CD14-positive monocyte (primary cell): ENCODE measurements at regions not wholly inside any gene's neighbourhood (a gene's known extent, or its start where the extent isn't known, plus 50 kb on each side); places are given as distances from the start of the nearest gene placed in this dataset.

Experiments
- DNase-seq, 3 donors: peaks; one replicate each; pipeline ENCODE4 v3.0.0-alpha.2; 2011 to 2022
- H2AFZ ChIP-seq: 2 replicates; pipeline ENCODE4 v1.6.0; 2012; ENCODE audit warnings: mild to moderate bottlenecking, low read depth, low read length, inconsistent platforms; ENCODE audit not compliant: insufficient read depth, poor library complexity, severe bottlenecking
- H3K27ac ChIP-seq, 2 donors: 1 replicate in 1 of 2; 2 replicates in 1 of 2; pipeline ENCODE4 v1.5.1; 2012 to 2013; ENCODE audit warnings: low read length in 2 of 2, control low read depth in 1 of 2, inconsistent platforms in 1 of 2, low read depth in 1 of 2, mild to moderate bottlenecking in 1 of 2
- H3K27me3 ChIP-seq, 2 donors: one replicate each; pipeline versions ENCODE4 v1.6.0 to v1.6.1; 2011 to 2013; ENCODE audit warnings: low read length in 2 of 2; ENCODE audit not compliant: control insufficient read depth in 2 of 2, insufficient read depth in 2 of 2
- H3K36me3 ChIP-seq, 2 donors: replicated peaks in 1 of 2; 1 replicate in 1 of 2; 2 replicates in 1 of 2; pipeline versions ENCODE4 v1.5.1 to v1.6.1; 2012 to 2013; ENCODE audit warnings: low read length in 2 of 2, control low read depth in 1 of 2, inconsistent platforms in 1 of 2, mild to moderate bottlenecking in 1 of 2; ENCODE audit not compliant: insufficient read depth in 2 of 2, control insufficient read depth in 1 of 2
- H3K4me1 ChIP-seq, 2 donors: 1 replicate in 1 of 2; 2 replicates in 1 of 2; pipeline versions ENCODE4 v1.5.1 to v1.6.1; 2012 to 2013; ENCODE audit warnings: low read length in 2 of 2, control low read depth in 1 of 2, inconsistent platforms in 1 of 2, mild to moderate bottlenecking in 1 of 2, moderate library complexity in 1 of 2; ENCODE audit not compliant: insufficient read depth in 2 of 2, control insufficient read depth in 1 of 2
- H3K4me2 ChIP-seq: replicated peaks from 2 replicates; pipeline ENCODE3; 2012; ENCODE audit warnings: low read length, moderate library complexity, mild to moderate bottlenecking; ENCODE audit not compliant: poor library complexity, severe bottlenecking; ENCODE audit errors: extremely low read depth
- H3K4me3 ChIP-seq, 3 experiments: fragments of 200-600 bp in 1 of 3; sonication (generic) in 1 of 3; replicated peaks in 1 of 3; 1 replicate in 2 of 3; 2 replicates in 1 of 3; pipeline ENCODE4 v1.5.1; 2011 to 2013; ENCODE audit warnings: low read length in 3 of 3, mild to moderate bottlenecking in 3 of 3, control low read depth in 2 of 3, low read depth in 2 of 3, inconsistent platforms in 1 of 3, moderate library complexity in 1 of 3
- H3K79me2 ChIP-seq: 2 replicates; pipeline ENCODE4 v1.6.0; 2012; ENCODE audit warnings: mild to moderate bottlenecking, control low read depth, inconsistent platforms, low read length, moderate library complexity; ENCODE audit not compliant: insufficient read depth
- H3K9ac ChIP-seq: 2 replicates; pipeline ENCODE4 v1.6.0; 2017; ENCODE audit warnings: low read length, mild to moderate bottlenecking; ENCODE audit not compliant: insufficient read depth, poor library complexity, severe bottlenecking
- H3K9me3 ChIP-seq, 2 donors: replicated peaks in 1 of 2; 1 replicate in 1 of 2; 2 replicates in 1 of 2; pipeline versions ENCODE4 v1.5.1 to v1.6.1; 2012 to 2013; ENCODE audit warnings: low read length in 2 of 2, control low read depth in 1 of 2; ENCODE audit not compliant: control insufficient read depth in 1 of 2, insufficient read depth in 1 of 2
- H4K20me1 ChIP-seq: 2 replicates; pipeline ENCODE4 v1.6.0; 2012; ENCODE audit warnings: mild to moderate bottlenecking, low read length, control low read depth, moderate library complexity; ENCODE audit not compliant: insufficient read depth
- H3K27ac Mint-ChIP-seq, 7 donors: one replicate each; pipeline ENCODE4 v1.8.0; 2020; ENCODE audit warnings: mild to moderate bottlenecking in 7 of 7, mixed read lengths in 7 of 7, moderate library complexity in 6 of 7, inconsistent platforms in 2 of 7
- H3K27me3 Mint-ChIP-seq, 3 donors: one replicate each; pipeline ENCODE4 v1.8.0; 2021 to 2022; ENCODE audit warnings: low read depth in 3 of 3, mild to moderate bottlenecking in 3 of 3, mixed read lengths in 3 of 3, moderate library complexity in 3 of 3, inconsistent platforms in 1 of 3
- H3K36me3 Mint-ChIP-seq, 2 donors: one replicate each; pipeline ENCODE4 v1.8.0; 2020; ENCODE audit warnings: mixed read lengths in 2 of 2, inconsistent platforms in 1 of 2, mild to moderate bottlenecking in 1 of 2
- H3K4me1 Mint-ChIP-seq: one replicate; pipeline ENCODE4 v1.8.0; 2020; ENCODE audit warnings: mild to moderate bottlenecking, mixed read lengths
- H3K4me3 Mint-ChIP-seq, 2 donors: one replicate each; pipeline ENCODE4 v1.8.0; 2020; ENCODE audit warnings: mild to moderate bottlenecking in 2 of 2, mixed read lengths in 2 of 2, moderate library complexity in 1 of 2
- H3K9me3 Mint-ChIP-seq, 7 donors: one replicate each; pipeline ENCODE4 v1.8.0; 2020 to 2022; ENCODE audit warnings: mixed read lengths in 7 of 7, mild to moderate bottlenecking in 6 of 7, moderate library complexity in 6 of 7, inconsistent platforms in 2 of 7
- CTCF ChIP-seq: fragments of 200-600 bp; IDR thresholded peaks from one replicate; pipeline ENCODE4 v1.8.0; 2022; ENCODE audit warnings: antibody characterized with exemption, mild to moderate bottlenecking
- WGBS: methylation state at CpG from one replicate; pipeline ENCODE4 v1.1.5; 2013; ENCODE audit warnings: missing lambda C conversion rate; ENCODE audit not compliant: insufficient coverage; 5-methylcytosine and 5-hydroxymethylcytosine counted together
- intact Hi-C, 2 donors: fragments of 100-400 bp; cut with micrococcal nuclease; formaldehyde crosslinking; loops; one replicate each; pipeline versions ENCODE4 v1.15.0 to v1.15.1; 2023

GRCh38 chr12:42010715-42011114 lies 134.0 kb downstream of the GXYLT1 start:
- Histone ChIP-seq H2AFZ (no peak overlapping the region), H3K4me1 (no peaks in the 10 kb centered on the region), H3K4me2 (no peak overlapping the region), H3K79me2 (no peaks in the 10 kb centered on the region), H3K36me3 (no peaks in the 10 kb centered on the region), H3K9me3 (no peaks in the 10 kb centered on the region), H3K4me3 (no peak overlapping the region), H3K9ac (no peak overlapping the region), H4K20me1 (no peaks in the 10 kb centered on the region), H3K27ac (no peak overlapping the region), H3K27me3 (no peaks in the 10 kb centered on the region)
- Mint-ChIP-seq H3K27ac (no peak overlapping the region), H3K9me3 (peaks cover 0 to 4% (median 0%) of the 10 kb centered on the region in 7 donors), H3K4me1 (no peaks in the 10 kb centered on the region), H3K4me3 (no peak overlapping the region), H3K27me3 (no peaks in the 10 kb centered on the region), H3K36me3 (no peaks in the 10 kb centered on the region)
- no CpG with 5 or more reads among the region's 3 CpGs for WGBS
- no peak for DNase-seq
- intact Hi-C loops, result no loop called here
- TF ChIP-seq CTCF, result no peak

- Mint-ChIP-seq H3K27me3 (no peaks in the 10 kb centered on the region), H3K9me3 (peaks cover 0 to 4% (median 0%) of the 10 kb centered on the region in 7 donors), H3K36me3 (no peaks in the 10 kb centered on the region), H3K4me3 (no peak overlapping the region), H3K27ac (no peak overlapping the region), H3K4me1 (no peaks in the 10 kb centered on the region)
- Histone ChIP-seq H3K36me3 (no peaks in the 10 kb centered on the region), H3K27me3 (no peaks in the 10 kb centered on the region), H3K79me2 (no peaks in the 10 kb centered on the region), H3K4me3 (no peak overlapping the region), H3K9me3 (no peaks in the 10 kb centered on the region), H3K27ac (no peak overlapping the region), H2AFZ (no peak overlapping the region), H3K9ac (no peak overlapping the region), H4K20me1 (no peaks in the 10 kb centered on the region), H3K4me1 (no peaks in the 10 kb centered on the region), H3K4me2 (no peak overlapping the region)
- intact Hi-C loops, result no loop called here
- no peak for TF ChIP-seq CTCF
- WGBS, result no CpG with 5 or more reads among the region's 1 CpG
- DNase-seq, result no peak
Observed at GRCh38 chr12:42010257-42010656, 134.4 kb downstream of the GXYLT1 start.
